Progenitor cell of endocrine pancreas (in vitro differentiated cells): ENCODE measurements at regions not wholly inside any gene's neighbourhood (a gene's known extent, or its start where the extent isn't known, plus 50 kb on each side); places are given as distances from the start of the nearest gene placed in this dataset.

Experiments used
- DNase-seq: peaks from one replicate; pipeline ENCODE4 v3.0.0; 2021; ENCODE audit warnings: low spot score; ENCODE audit not compliant: unreplicated experiment
- H3K27ac Mint-ChIP-seq: 2 replicates; pipeline ENCODE4 v1.8.0; 2021; ENCODE audit warnings: mild to moderate bottlenecking, moderate library complexity, mixed read lengths
- H3K27me3 Mint-ChIP-seq: 2 replicates; pipeline ENCODE4 v1.8.0; 2021; ENCODE audit warnings: mixed read lengths
- H3K36me3 Mint-ChIP-seq: 2 replicates; pipeline ENCODE4 v1.8.0; 2022; ENCODE audit warnings: mixed read lengths; ENCODE audit not compliant: insufficient read depth
- H3K4me1 Mint-ChIP-seq: 2 replicates; pipeline ENCODE4 v1.8.0; 2021; ENCODE audit warnings: low read depth, mixed read lengths
- H3K4me3 Mint-ChIP-seq: 2 replicates; pipeline ENCODE4 v1.8.0; 2021; ENCODE audit warnings: low read depth, mild to moderate bottlenecking, moderate library complexity, mixed read lengths
- H3K9me3 Mint-ChIP-seq: 2 replicates; pipeline ENCODE4 v1.8.0; 2021; ENCODE audit warnings: low read depth, mixed read lengths
- CTCF ChIP-seq: fragments of 200-600 bp; sonication (generic); IDR thresholded peaks from one replicate; pipeline ENCODE4 v1.5.0; 2021; ENCODE audit warnings: antibody characterized with exemption, mild to moderate bottlenecking; ENCODE audit not compliant: unreplicated experiment

- no peaks in the 10 kb centered on the region for H3K36me3 Mint-ChIP-seq
- H3K4me1 Mint-ChIP-seq, result no peaks in the 10 kb centered on the region
- H3K27me3 Mint-ChIP-seq, result no peaks in the 10 kb centered on the region
- no peak overlapping the region for H3K27ac Mint-ChIP-seq
- no peak overlapping the region for H3K4me3 Mint-ChIP-seq
- no peaks in the 10 kb centered on the region for H3K9me3 Mint-ChIP-seq
- DNase-seq, result no peak
- TF ChIP-seq CTCF, result no peak
Observed at GRCh38 chr4:129387666-129388065, 291.7 kb downstream of the C4orf33 start.

DNA sequence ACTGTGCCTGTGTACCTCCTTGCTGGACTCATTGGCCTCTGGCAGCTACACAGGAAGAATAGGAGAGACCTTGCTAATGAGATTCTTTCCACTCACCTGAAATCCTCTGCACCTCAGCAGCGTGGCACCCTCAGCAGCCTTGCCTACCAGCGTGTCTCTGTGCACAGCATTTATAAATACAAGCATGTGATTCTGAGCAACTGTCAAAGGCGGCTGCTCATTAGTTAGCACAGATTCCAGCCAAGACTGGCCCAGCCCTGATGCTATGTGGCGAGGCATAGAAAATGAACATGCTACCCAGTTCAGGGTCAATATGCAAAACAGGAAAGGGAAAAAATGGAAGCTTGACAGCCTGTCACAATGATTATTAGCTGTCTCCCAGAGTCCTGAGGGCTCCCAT lies 298.0 kb downstream of the C4orf33 start:
- Mint-ChIP-seq H3K36me3 (no peaks in the 10 kb centered on the region), H3K9me3 (peaks cover under 1% of the 10 kb centered on the region), H3K27me3 (no peaks in the 10 kb centered on the region), H3K4me3 (no peak overlapping the region), H3K4me1 (no peaks in the 10 kb centered on the region), H3K27ac (no peak overlapping the region)
- DNase-seq, result no peak
- no peak for TF ChIP-seq CTCF

DNA sequence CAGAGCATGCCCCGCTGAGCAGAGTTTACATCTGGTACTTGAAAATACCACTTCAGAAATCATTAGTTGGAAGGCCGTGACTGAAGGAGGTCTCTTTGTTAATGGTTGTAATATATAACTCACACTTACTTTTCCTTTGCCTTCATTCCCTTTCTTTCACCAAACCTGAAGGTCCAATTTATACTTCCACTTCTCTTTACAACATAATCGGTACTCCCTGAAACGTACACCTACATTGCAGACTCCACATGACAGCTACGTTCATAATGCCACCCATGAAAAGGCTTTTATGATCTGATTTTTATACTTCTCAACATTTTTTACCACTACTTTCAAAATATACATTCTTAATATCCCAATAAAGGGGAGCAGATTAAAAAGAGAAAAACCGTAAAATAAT lies 298.7 kb downstream of the C4orf33 start:
- H3K4me3 Mint-ChIP-seq, result no peak overlapping the region
- H3K36me3 Mint-ChIP-seq, result no peaks in the 10 kb centered on the region
- H3K4me1 Mint-ChIP-seq, result no peaks in the 10 kb centered on the region
- no peak for TF ChIP-seq CTCF
- peaks cover 5% of the 10 kb centered on the region for H3K9me3 Mint-ChIP-seq
- DNase-seq, result no peak
- no peaks in the 10 kb centered on the region for H3K27me3 Mint-ChIP-seq
- H3K27ac Mint-ChIP-seq, result no peak overlapping the region

DNA sequence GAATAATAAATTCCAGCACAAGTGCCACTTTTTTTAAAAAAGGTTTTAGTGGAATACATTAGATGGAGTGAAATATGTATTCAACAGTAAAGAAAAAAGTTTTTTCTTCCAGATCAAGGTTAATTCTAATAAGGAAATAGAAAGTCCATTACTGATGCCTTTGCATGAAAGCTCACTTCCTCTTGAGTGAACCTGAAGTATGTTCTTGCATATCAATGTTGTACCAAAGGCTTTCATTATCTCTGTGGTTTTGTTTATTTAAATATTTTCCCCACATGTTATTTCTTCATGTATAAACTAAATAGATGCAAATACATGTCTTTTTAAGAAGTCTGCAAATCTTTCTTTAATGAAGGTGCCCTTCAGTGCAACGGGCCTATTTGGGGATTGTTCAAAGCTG lies 307.9 kb downstream of the C4orf33 start:
- H3K27me3 Mint-ChIP-seq, result no peaks in the 10 kb centered on the region
- H3K9me3 Mint-ChIP-seq, result peaks cover 8% of the 10 kb centered on the region
- H3K36me3 Mint-ChIP-seq, result no peaks in the 10 kb centered on the region
- DNase-seq, result no peak
- H3K27ac Mint-ChIP-seq, result no peak overlapping the region
- H3K4me3 Mint-ChIP-seq, result no peak overlapping the region
- H3K4me1 Mint-ChIP-seq, result no peaks in the 10 kb centered on the region
- no peak for TF ChIP-seq CTCF

DNA sequence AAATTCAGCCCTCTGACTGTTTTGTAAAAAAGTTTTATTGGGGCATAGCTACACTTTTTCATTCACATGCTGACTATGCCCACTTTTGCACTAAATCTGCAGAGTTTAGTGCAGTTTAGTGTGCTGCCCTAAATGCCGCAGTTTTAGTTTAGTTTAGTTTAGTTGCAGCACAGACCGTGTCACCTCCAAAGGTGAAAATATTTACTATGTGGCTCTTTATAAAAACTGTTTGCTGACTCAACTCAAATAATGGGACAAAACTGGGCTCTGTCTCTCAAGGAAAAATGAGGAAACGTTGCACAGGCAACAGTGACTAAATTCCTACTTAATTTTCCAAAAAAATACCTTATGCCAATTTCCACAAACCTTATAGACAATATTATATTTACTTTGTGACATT lies 314.2 kb downstream of the C4orf33 start:
- Mint-ChIP-seq H3K4me3 (no peak overlapping the region), H3K36me3 (no peaks in the 10 kb centered on the region), H3K27ac (no peak overlapping the region), H3K9me3 (no peaks in the 10 kb centered on the region), H3K27me3 (no peaks in the 10 kb centered on the region), H3K4me1 (no peaks in the 10 kb centered on the region)
- no peak for TF ChIP-seq CTCF
- DNase-seq, result no peak
